CMK (cell line): ENCODE measurements at regions not wholly inside any gene's neighbourhood (a gene's known extent, or its start where the extent isn't known, plus 50 kb on each side); places are given as distances from the start of the nearest gene placed in this dataset.
"Not testable (repeated sequence)": the region's sequence is repeated elsewhere in the genome, so short reads cannot be mapped to it uniquely, and the experiment has no call there.

Source experiments
- DNase-seq: peaks from one replicate; pipeline ENCODE4 v3.0.0-alpha.2; 2010; ENCODE audit warnings: low read depth

- no peak for DNase-seq
These were observed 263.7 kb downstream of the ANAPC1 start for GRCh38 chr2:111620281-111620680.

DNA sequence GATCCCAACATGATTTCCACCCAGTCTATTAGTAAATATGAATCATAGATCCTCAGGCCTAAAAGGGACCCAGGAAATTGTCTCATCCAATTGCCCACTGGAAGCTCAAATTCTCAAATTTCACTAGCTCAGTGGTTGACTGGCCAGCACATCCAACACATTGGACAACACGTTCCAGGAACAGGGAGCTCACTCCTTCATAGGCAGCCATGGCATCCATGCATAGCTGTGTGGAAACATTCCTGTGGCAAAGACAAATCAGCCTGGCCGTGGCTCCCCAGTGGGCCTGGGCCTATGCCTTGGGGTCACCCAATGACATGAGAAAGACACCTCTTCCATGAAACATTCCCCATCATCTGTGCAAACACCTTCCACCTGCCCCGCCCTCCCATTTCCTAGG lies 261.1 kb downstream of the ANAPC1 start:
- DNase-seq: no peak

DNA sequence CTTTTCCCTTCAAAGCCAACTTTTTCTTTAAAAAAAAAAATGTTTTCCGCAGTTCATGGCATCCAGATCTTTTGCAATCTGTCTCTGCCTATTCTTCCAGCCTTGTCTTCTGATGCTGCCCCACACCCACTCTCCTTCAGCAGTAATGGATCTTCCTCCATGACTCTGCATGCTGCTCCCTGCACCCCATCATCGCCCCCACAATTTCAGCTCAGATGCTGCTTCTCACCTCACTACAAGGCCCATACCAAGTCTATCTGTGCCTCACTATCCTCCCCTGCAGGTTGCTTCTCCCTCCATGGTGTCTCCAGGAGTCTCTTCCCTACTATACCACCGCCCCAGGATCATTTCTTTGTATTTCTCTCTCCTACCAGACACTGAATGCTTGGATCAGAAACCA lies 260.6 kb downstream of the ANAPC1 start:
- no peak for DNase-seq

DNA sequence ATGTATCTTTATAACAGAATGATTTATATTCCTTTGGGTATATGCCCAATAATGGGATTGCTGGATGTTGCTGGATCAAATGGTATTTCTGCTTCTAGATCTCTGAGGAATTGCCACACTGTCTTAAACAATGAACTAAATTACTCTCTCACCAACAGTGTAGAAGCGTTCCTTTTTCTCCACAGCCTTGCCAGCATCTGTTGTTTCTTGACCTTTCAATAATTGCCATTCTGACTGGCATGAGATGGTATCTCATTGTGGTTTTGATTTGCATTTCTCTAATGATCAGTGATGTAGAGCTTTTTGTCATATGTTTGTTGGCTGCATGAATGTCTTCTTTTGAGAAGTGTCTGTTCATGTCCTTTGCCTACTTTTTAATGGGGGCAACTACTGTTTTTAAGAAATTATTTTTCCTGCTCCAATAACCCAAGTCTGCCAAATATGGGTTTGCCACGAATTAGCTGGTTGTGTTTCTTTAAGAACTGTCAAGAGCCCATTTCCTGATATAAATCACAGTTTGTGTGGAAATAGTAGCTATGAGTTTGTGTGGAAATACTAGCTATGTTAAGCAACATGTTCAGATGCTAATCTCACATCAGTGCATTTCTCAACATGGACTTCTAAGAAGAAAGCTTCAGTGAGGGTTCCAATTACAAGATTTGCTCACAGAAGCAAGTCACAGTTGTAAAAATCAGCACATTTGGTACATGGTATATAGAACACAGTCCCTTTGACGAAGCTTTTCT lies 259.4 kb downstream of the ANAPC1 start:
- DNase-seq: no peak

DNA sequence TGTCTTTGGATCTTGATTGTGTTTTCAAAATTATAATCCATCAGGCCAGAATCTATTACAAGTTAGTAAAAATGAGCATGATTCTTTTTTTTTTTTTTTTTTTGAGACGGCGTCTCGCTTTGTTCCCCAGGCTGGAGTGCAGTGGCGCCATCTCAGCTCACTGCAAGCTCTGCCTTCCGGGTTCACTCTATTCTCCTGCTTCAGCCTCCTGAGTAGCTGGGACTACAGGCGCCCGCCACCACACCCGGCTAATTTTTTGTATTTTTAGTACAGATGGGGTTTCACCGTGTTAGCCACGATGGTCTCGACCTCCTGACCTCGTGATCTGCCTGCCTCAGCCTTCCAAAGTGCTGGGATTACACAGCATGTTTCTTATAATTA lies 258.8 kb downstream of the ANAPC1 start:
- DNase-seq: not testable (repeated sequence)

DNA sequence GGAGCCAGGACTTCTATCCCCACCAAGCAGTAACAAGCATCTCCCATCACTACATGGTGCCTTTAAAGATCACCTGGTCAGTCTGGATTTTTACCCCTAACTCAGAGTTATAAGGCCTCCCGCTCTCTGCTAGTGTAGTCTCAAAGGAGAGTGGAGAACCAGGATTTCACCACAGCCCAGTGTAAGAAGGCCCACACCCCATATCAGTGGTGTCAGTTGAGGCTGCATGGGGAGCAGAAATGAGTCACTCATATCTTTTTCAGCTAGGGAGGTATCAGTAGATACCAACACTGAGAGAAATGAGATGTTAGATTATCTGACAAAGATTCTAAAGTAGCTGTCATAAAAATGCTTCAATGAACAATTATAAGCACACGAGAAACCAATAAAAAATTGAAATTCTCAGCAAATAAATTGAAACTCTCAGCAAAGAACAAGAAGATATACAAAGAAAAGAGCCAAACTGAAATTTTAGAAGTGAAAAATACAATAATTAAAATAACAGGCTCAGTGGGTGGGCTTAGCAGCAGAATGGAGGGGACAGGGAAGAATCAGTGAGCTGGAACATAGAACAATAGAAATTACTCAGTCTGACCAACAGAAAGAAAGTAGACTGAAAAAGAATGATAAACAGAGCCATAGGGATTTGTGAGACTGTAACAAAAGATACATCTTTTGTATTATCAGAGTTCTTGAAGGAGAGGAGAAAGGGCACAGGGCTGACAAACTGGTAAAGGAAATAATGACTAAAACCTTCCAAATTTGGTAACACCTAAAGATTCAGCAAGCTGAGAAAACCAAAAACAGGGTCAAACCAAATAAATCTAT lies 257.7 kb downstream of the ANAPC1 start:
- DNase-seq: no peak

- DNase-seq: no peak
These were observed 257.2 kb downstream of the ANAPC1 start for GRCh38 chr2:111626865-111627163.

GRCh38 chr2:111627256-111627655 lies 256.7 kb downstream of the ANAPC1 start:
- DNase-seq: no peak

DNA sequence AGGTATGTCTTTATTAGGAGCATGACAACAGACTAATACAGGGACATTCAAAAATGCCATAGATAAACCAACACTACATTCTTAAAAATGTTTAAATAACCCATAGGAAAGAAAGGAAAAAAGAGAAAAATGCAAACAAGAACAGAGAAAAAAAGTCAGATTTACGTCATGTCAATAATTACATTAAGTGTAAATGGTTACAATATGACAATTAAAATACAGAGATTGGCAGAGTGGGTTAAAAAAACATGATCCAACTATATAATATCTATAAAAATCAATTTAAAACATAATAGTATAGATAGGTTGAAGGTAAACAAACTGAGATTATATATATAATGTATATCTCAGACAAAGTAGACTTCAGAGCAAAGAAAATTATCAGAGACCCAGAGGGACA lies 255.8 kb downstream of the ANAPC1 start:
- no peak for DNase-seq

- DNase-seq: no peak
These were observed 254.0 kb downstream of the ANAPC1 start for GRCh38 chr2:111629983-111630382.

DNA sequence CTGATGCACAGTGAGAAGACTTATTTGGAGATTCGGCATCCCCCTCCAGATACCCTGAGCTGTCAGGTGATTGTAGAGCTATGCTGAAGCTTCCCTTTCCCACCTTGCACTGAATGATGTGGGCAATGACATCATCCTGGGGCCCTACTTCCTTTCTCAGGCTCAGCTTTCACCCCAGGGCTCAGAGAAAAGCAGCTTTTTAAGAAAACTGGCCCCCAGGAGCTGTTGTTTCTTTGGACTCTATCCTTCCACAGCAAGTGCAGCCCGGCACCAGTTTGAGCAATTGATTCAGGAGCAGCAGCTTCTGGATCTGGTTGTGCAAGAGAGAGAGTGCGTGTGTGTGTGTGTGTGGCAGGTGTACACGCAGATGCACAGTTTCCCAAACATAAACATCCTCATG lies 251.3 kb downstream of the ANAPC1 start:
- no peak for DNase-seq

GRCh38 chr2:111633189-111633588 lies 250.8 kb downstream of the ANAPC1 start:
- DNase-seq: no peak

GRCh38 chr2:111633643-111634042 lies 250.3 kb downstream of the ANAPC1 start:
- DNase-seq: peak; percentile 38

- peak; percentile 59 for DNase-seq
These were observed 249.8 kb downstream of the ANAPC1 start for GRCh38 chr2:111634050-111634794.

DNA sequence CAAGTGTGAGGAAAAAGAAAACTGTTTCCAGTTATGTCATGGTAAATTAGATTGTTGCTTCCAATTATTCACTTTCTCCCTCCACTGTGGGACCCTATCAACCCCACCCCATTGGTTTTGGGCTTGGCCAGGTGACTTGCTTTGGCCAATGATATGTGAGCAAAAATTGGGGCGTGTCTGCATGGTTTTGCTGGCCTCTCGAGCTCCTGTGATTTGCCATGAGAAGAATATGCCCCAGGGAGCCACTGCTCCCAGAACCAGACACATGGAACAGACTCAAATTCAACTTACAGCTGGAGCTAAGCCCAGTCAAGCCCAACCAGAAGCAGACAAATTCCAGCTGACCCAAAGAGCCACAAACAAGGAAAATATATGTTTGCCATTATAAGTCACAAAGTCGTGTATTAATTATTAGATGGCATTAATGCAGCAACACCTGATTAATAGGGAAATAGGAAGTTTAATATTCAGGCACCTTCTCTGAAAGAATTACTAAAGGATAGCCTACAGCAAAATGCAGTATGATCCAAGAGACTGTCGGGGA lies 248.9 kb downstream of the ANAPC1 start:
- DNase-seq: no peak

DNA sequence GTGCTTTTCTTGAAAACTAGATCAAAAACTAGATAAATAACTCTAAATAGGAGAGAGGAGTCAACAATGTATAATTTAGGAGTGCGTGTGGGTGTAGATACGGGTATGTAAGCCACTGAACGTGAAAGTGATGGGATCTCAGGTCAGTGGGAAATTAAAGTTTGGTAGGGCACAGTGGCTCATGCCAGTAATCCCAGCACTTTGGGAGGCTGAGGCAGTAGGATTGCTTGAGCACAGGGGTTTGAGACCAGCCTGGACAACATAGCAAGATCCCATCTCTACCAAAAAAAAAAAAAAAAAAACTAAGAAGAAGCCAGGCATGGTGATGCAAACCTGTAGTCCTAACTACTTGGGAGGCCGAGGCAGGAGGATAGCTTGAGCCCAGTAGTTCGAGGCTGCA lies 247.1 kb downstream of the ANAPC1 start:
- DNase-seq: no peak

DNA sequence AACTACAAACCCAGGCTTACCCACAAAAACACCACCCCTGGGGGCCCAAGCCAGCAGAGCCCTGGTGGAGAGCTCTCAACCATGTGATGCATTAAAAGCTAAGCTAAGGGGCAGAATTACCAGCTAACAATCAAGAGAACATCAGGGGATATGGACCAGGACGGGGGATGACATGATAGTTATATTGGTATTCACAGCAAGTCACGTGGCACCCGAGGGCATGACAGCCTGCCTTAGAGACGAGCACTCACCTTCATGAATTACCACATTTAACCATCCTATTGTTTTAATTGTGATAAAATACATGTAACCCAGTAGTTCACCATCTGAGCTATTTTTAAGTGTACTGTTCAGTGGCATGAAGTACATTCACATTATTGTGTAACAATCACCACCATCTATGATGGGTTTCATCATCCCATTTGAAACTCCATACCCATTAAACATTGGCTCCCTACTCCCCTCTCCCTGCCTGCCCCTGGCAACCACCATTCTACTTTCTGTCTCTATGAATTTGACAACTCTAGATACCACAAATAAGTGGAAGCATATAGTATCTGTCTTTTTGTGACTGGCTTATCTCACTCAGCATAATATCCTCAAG lies 245.6 kb downstream of the ANAPC1 start:
- no peak for DNase-seq

- DNase-seq: no peak
These were observed 243.5 kb downstream of the ANAPC1 start for GRCh38 chr2:111640480-111640879.

DNA sequence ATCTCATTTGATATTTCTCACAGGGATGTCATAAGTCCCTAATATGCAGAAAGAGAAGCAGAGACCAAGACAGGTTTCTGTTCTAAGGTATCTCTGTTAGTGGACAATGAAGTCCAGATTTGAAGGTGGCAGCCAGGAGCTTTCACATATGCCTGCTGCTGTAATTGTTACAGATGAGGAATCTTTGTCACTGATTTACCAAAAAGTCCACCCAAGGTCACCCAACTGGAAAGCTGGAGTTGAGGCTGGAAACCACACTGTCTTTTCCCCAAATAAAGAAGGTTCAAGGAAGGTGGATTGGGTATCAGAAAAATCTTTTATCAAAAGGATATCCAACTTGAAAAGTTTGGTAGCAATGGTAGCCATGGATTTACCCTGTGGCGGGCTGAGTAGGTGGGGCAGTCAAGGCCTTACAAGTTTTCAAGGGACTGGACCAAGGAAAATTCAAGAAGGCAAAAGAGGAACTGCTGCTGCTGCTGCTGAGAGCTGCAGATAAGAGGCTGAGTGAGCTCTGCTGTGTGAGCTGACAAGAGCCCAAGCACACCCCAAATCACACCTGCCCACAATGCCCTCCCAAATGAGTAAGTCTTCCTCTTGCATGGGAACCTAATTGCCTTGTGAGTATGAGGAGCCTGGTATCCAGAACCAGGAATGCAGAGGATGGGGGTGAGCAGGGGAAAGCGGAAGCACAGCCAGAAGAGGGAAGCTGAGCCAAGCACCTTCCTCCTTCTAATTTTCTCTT lies 241.2 kb downstream of the ANAPC1 start:
- DNase-seq: peak; percentile 62

DNA sequence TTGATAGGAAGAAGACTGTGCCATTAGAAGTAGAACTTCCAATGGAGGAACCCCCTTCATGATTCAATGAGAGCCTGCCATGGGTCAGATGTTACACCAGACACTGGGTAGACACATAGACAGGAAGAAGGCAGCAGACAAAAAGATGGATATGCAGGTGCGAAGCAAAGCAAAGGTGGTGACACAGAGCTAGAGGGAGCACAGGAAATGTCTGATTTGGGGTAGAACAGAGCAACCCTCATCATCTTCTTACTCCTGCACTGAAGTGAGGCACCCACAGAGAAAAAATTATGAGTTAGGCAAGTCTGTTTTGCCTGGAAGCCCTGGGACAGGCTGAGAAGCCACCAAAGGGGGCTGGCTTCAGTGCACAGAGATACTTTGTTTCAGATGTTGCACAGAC lies 240.2 kb downstream of the ANAPC1 start:
- DNase-seq: no peak

GRCh38 chr2:111647359-111647758 lies 236.6 kb downstream of the ANAPC1 start:
- DNase-seq: no peak

GRCh38 chr2:111652038-111652437 lies 232.0 kb downstream of the ANAPC1 start:
- DNase-seq: no peak
